RWPE2 (cell line): ENCODE measurements at regions not wholly inside any gene's neighbourhood (a gene's known extent, or its start where the extent isn't known, plus 50 kb on each side); places are given as distances from the start of the nearest gene placed in this dataset.

Experiments
- ATAC-seq: fragments of 200-7000 bp; cut with Tn5 transposase; 3 replicates; pipeline ENCODE4 v1.9.1; 2021; ENCODE audit warnings: low read depth
- DNase-seq: peaks from one replicate; pipeline ENCODE4 v3.0.0-alpha.2; 2020; ENCODE audit warnings: low spot score
- H3K27ac ChIP-seq: fragments of 450-650 bp; 2 replicates; pipeline ENCODE4 v1.5.1; 2017; ENCODE audit warnings: mild to moderate bottlenecking; ENCODE audit not compliant: poor library complexity, severe bottlenecking
- H3K27me3 ChIP-seq: fragments of 250-450 bp; sonication (Bioruptor Pico); 2 replicates; pipeline ENCODE4 v1.5.1; 2021; ENCODE audit warnings: mild to moderate bottlenecking, moderate library complexity; ENCODE audit not compliant: insufficient read depth, poor library complexity, severe bottlenecking
- H3K36me3 ChIP-seq: fragments of 250-450 bp; sonication (Bioruptor Pico); 2 replicates; pipeline ENCODE4 v1.5.1; 2020; ENCODE audit warnings: low read depth, mild to moderate bottlenecking, moderate library complexity
- H3K4me1 ChIP-seq: fragments of 250-450 bp; sonication (Bioruptor Pico); 2 replicates; pipeline ENCODE4 v1.5.1; 2021; ENCODE audit warnings: mild to moderate bottlenecking, moderate library complexity; ENCODE audit not compliant: insufficient read depth, poor library complexity, severe bottlenecking
- H3K4me3 ChIP-seq: fragments of 250-450 bp; sonication (Bioruptor Pico); 2 replicates; pipeline ENCODE4 v1.5.1; 2021; ENCODE audit warnings: mild to moderate bottlenecking, moderate library complexity; ENCODE audit not compliant: severe bottlenecking
- H3K9me3 ChIP-seq: fragments of 250-450 bp; sonication (Bioruptor Pico); 2 replicates; pipeline ENCODE4 v1.5.1; 2021; ENCODE audit warnings: mild to moderate bottlenecking, moderate library complexity; ENCODE audit not compliant: severe bottlenecking
- TF ChIP-seq, protein P1 (sequence below): fragments of 450-650 bp; IDR thresholded peaks from one replicate; pipeline ENCODE4 v1.5.1; 2017; ENCODE audit warnings: mild to moderate bottlenecking, moderate library complexity; ENCODE audit not compliant: poor library complexity, severe bottlenecking

DNA sequence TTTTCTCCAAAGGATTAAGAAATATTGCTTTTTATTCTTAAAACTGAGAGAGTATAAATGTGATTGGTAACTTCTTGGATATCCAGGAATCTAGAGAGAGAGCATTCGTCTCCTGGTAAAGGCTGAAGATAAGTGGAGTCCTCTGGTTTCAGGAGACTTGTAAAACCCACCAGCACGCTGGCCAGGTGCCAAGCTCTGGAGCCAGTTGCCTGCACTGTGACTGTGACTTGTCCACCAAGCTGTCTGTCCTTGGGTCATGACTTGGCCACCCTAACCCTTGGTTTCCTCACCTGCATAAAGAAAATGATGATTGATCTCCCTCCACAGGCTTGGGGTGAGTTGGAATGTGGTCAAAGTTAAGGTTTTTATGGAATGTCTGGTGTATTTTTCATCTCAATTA lies 185.4 kb upstream of the NCKAP5 start:
- Histone ChIP-seq H3K27ac (no peak overlapping the region), H3K4me3 (no peak overlapping the region), H3K9me3 (no peaks in the 10 kb centered on the region), H3K4me1 (no peaks in the 10 kb centered on the region), H3K36me3 (no peaks in the 10 kb centered on the region), H3K27me3 (no peaks in the 10 kb centered on the region)
- no peak for DNase-seq
- TF ChIP-seq, protein P1, sequence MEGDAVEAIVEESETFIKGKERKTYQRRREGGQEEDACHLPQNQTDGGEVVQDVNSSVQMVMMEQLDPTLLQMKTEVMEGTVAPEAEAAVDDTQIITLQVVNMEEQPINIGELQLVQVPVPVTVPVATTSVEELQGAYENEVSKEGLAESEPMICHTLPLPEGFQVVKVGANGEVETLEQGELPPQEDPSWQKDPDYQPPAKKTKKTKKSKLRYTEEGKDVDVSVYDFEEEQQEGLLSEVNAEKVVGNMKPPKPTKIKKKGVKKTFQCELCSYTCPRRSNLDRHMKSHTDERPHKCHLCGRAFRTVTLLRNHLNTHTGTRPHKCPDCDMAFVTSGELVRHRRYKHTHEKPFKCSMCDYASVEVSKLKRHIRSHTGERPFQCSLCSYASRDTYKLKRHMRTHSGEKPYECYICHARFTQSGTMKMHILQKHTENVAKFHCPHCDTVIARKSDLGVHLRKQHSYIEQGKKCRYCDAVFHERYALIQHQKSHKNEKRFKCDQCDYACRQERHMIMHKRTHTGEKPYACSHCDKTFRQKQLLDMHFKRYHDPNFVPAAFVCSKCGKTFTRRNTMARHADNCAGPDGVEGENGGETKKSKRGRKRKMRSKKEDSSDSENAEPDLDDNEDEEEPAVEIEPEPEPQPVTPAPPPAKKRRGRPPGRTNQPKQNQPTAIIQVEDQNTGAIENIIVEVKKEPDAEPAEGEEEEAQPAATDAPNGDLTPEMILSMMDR, result no peak
- ATAC-seq, result no peak

DNA sequence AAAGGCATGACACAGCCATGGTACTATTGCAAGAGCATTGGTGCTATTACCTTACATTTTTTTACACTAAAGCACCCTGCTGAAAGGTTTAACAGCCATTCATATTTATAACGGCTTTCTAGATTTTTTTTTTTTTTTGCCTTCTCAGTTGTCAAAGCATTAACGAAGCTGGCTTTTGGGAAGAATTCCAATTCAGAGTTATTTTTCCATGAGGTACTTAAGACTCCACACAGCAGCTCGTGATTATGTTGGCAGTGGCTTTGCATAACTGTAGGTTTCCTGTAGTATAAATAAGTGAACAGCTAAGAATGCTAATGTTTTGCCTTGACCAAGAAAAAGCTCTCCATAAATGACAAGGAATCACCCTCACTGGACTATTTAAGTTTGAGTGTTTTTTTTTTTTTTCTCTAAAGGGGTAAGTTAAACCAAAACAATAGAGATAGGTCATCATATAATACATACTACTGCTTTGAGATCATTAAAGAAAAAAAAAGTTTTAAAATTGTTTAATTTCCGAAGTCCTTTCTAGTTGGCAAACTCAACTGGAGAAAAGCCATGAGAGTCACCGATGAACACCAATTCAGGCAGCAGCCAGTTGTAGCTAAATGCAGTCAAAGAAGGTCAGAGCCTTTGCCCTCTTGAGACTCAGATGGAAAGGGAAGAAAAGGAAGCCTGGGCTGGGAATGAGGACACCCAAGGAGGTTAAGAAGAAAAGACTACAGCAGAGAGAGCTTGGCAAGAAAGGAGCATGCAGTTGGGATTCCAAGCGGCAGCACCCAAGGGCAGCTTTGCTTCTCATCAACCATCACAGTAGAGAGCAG lies 187.4 kb upstream of the NCKAP5 start:
- no peak for ATAC-seq
- H3K27ac ChIP-seq, result no peak overlapping the region

GRCh38 chr2:133756833-133757232 lies 188.6 kb upstream of the NCKAP5 start:
- no peaks in the 10 kb centered on the region for H3K4me1 ChIP-seq
- no peaks in the 10 kb centered on the region for H3K36me3 ChIP-seq
- no peak overlapping the region for H3K4me3 ChIP-seq
- ATAC-seq (no peak), DNase-seq (no peak)
- TF ChIP-seq, protein P1, result no peak
- H3K27me3 ChIP-seq, result no peaks in the 10 kb centered on the region
- no peaks in the 10 kb centered on the region for H3K9me3 ChIP-seq
- H3K27ac ChIP-seq, result no peak overlapping the region

More for the DNA sequence above, 187.4 kb upstream of the NCKAP5 start:
- no peaks in the 10 kb centered on the region for H3K27me3 ChIP-seq
- no peaks in the 10 kb centered on the region for H3K4me1 ChIP-seq
- TF ChIP-seq, protein P1, result no peak
- DNase-seq, result no peak
- no peaks in the 10 kb centered on the region for H3K36me3 ChIP-seq
- H3K4me3 ChIP-seq, result no peak overlapping the region
- no peaks in the 10 kb centered on the region for H3K9me3 ChIP-seq

DNA sequence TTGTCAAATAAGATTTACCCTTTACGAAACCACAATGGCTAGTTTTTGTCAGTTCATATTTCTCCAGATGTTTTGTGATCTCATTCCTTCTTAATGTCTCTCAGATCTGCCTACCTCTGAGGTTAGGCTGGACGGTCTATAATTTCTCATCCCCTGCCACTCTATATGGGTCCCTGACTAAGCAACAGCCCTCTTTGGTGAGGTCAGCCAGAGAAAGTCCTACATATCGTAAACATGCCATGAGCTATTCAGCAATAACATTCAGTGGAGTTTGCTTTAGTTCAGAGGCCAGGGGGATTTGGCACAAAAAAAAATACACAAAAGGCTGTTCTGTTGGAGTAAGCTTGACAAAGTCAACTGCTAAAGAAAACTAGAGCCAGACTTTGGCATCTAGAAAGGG lies 192.1 kb upstream of the NCKAP5 start:
- H3K27ac ChIP-seq, result no peak overlapping the region
- ATAC-seq, result no peak
- H3K4me3 ChIP-seq, result no peak overlapping the region
- DNase-seq, result no peak
- no peaks in the 10 kb centered on the region for H3K27me3 ChIP-seq
- H3K9me3 ChIP-seq, result no peaks in the 10 kb centered on the region
- no peaks in the 10 kb centered on the region for H3K4me1 ChIP-seq
- no peaks in the 10 kb centered on the region for H3K36me3 ChIP-seq
- TF ChIP-seq, protein P1, result no peak

DNA sequence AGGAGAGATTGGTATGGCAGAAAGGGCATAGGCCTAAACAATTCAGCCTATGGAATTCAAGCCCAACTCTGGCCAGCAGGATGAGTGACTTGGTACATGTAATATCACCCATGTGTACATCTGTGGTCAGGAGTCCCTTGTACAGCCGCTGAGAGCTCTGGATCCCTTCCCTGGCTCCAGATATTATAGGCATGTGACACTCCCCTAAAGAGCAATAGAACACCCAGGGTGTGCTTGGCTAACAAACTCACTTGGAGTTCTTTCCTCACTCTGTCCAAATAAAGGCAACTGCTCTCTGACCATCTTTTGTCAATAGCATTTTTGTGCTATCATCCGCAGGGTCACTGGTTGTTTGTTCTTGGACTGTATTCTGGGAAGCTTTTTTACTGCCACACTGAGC lies 197.4 kb upstream of the NCKAP5 start:
- Histone ChIP-seq H3K4me1 (no peaks in the 10 kb centered on the region), H3K27me3 (no peaks in the 10 kb centered on the region), H3K36me3 (no peaks in the 10 kb centered on the region), H3K27ac (no peak overlapping the region), H3K9me3 (no peaks in the 10 kb centered on the region), H3K4me3 (no peak overlapping the region)
- TF ChIP-seq, protein P1, result no peak
- ATAC-seq (no peak), DNase-seq (no peak)
